Glomerular endothelial cell (primary cell): ENCODE measurements at regions not wholly inside any gene's neighbourhood (a gene's known extent, or its start where the extent isn't known, plus 50 kb on each side); places are given as distances from the start of the nearest gene placed in this dataset.
"Not testable (repeated sequence)": the region's sequence is repeated elsewhere in the genome, so short reads cannot be mapped to it uniquely, and the experiment has no call there.

Experiments used
- DNase-seq: peaks from one replicate; pipeline ENCODE4 v3.0.0-alpha.2; 2011; ENCODE audit warnings: low read depth, low spot score; ENCODE audit errors: extremely low read depth

- no peak for DNase-seq
Observed at GRCh38 chr6:6412221-6412620, 91.8 kb upstream of the F13A1 start.

- DNase-seq, result no peak
Observed at GRCh38 chr6:6412700-6413099, 92.2 kb upstream of the F13A1 start.

- no peak for DNase-seq
Observed at GRCh38 chr6:6414931-6415330, 94.5 kb upstream of the F13A1 start.

GRCh38 chr6:6417475-6417874, 97.0 kb upstream of the F13A1 start:
- DNase-seq, result no peak

- DNase-seq, result no peak
Observed at GRCh38 chr6:6418421-6418820, 98.0 kb upstream of the F13A1 start.

- DNase-seq, result no peak
Observed at GRCh38 chr6:6420107-6420506, 99.6 kb upstream of the F13A1 start.

- DNase-seq, result no peak
Observed at GRCh38 chr6:6434151-6434550, 113.7 kb upstream of the F13A1 start.

- DNase-seq, result no peak
Observed at GRCh38 chr6:6434723-6435122, 114.3 kb upstream of the F13A1 start.

- no peak for DNase-seq
Observed at GRCh38 chr6:6436366-6436765, 115.9 kb upstream of the F13A1 start.

GRCh38 chr6:6436946-6437345, 116.5 kb upstream of the F13A1 start:
- no peak for DNase-seq

- DNase-seq, result no peak
Observed at GRCh38 chr6:6438286-6438685, 117.8 kb upstream of the F13A1 start.

GRCh38 chr6:6439778-6440177, 119.3 kb upstream of the F13A1 start:
- no peak for DNase-seq

GRCh38 chr6:6452002-6452401, 131.5 kb upstream of the F13A1 start:
- no peak for DNase-seq

- no peak for DNase-seq
Observed at GRCh38 chr6:6453186-6453585, 132.7 kb upstream of the F13A1 start.

- no peak for DNase-seq
Observed at GRCh38 chr6:6455272-6455671, 133.2 kb upstream of the LY86 start.

- DNase-seq, result no peak
Observed at GRCh38 chr6:6458172-6458571, 130.3 kb upstream of the LY86 start.

GRCh38 chr6:6459963-6460362, 128.6 kb upstream of the LY86 start:
- not testable (repeated sequence) for DNase-seq

- no peak for DNase-seq
Observed at GRCh38 chr6:6460416-6460815, 128.1 kb upstream of the LY86 start.

- DNase-seq, result no peak
Observed at GRCh38 chr6:6461138-6461537, 127.4 kb upstream of the LY86 start.

- DNase-seq, result no peak
Observed at GRCh38 chr6:6466967-6467761, 121.4 kb upstream of the LY86 start.

GRCh38 chr6:6469074-6469473, 119.4 kb upstream of the LY86 start:
- DNase-seq, result no peak

GRCh38 chr6:6470123-6470522, 118.4 kb upstream of the LY86 start:
- DNase-seq, result no peak

GRCh38 chr6:6471276-6471675, 117.2 kb upstream of the LY86 start:
- no peak for DNase-seq
